GM19438 (cell line): ENCODE measurements at regions not wholly inside any gene's neighbourhood (a gene's known extent, or its start where the extent isn't known, plus 50 kb on each side); places are given as distances from the start of the nearest gene placed in this dataset.
"Not testable (repeated sequence)": the region's sequence is repeated elsewhere in the genome, so short reads cannot be mapped to it uniquely, and the experiment has no call there.

ENCODE experiments used
- ATAC-seq: cut with Tn5 transposase; IDR thresholded peaks from one replicate; pipeline ENCODE4 v1.9.1; 2021; ENCODE audit warnings: low read depth; ENCODE audit not compliant: unreplicated experiment

DNA sequence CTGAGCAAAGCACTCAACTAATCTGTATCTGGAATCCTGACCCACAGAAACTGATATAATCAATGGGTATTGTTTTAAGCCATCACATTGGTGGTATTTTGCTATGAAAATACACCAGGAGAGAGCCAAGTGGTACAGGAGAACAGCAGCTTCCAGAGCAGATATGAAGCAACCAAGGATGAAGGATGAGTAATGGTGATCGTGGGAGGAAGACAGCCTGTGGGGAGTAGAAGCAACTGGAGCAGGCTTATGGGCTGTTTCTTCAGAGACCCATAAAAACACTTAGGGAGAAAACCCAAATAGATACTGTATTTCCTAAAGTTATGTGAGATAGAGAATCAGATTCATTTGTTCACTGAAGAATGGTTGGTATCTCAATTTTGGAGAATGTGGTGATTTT lies 330.8 kb downstream of the NUP35 start:
- no peak for ATAC-seq

DNA sequence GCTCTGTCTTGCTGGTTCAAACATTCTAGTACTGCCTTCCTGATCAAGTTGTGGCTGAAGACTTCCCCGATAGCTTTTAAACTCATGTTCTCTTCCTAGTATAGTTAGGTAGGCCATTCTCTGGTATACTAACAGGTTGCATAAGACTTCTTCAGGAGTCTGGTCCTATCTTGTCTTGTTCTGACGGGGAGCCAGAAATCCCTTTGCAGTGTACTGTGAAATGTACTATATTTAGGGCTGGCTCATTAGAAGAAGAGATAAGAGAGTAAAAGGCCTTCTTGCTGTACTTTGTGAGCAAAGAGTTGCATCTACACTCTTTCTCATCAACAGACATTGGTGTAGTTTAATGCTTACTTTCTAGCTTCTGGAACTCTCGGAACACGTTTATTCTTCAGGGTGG lies 331.9 kb downstream of the NUP35 start:
- ATAC-seq = no peak

DNA sequence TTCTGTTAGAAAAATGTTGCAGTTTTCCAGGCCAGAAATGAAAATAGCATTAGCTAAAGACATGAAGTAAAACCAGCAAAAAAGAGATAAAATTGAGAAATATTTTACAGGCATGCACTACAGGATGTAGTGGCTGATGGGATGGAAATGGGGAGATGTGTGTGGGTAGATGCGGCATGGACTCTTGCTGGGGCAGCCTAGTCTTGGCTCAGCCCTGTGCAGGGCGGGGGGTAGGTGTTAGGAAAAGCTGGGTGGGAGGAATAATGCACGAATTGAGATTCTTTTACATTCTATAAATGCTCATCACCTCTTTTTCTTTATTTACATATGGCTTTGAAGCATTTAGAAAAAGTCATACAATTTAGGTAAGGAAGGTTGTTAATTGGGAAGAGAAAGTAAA lies 334.2 kb downstream of the NUP35 start:
- no peak for ATAC-seq

DNA sequence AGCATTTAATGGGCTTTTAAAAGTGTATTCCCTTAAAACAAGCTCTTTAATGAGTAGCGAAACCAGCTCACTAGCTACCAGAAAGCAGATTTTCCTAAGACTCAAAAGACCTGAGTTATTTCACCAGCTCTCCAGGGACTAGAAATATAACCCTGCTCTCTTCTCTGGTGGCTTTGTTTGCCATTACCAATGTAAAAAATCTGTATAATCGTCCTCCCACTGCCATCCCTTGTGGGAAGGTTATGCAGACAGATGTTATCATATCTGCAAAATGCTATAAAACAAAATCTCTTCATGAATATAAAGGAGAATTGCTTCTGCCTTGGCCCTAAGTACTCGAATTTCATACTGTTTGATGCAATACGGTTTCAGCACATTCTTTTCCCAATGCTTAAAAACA lies 335.2 kb downstream of the NUP35 start:
- ATAC-seq = no peak

DNA sequence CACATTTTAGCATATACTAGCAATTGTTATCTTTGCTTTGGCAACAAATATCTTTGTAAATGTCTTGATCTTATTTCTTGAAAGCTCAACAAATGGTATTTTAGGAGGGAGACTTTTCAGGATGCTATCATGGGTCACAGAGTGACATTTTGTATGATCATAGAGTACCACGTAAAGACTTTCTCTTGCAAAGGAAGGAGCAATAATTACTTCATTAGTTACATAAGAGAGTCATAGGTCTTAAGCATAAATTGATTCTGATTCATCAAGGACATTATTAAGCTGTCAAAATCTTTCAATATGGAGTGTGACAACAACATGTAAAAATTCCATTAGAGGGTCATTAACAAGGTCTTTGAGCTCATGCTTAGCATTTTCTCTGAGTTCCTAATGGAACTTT lies 339.6 kb downstream of the NUP35 start:
- ATAC-seq = no peak

DNA sequence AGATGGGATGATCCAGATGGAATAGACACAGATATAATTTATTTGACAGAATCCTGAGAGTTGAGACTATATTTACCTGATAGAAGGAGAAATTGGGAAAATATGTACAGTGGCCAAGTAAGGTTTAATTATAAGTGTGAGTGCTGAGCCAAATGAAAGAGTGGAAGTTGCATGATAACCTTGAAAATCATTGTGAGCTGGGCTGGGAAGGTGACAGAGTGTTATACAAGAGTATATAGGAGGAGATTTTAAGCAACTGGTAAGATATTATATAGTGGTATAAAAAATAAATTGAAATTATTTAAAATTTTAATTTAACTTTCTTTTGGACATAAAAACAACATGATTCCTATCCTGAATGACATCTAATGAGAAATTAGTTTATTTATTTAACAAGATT lies 340.8 kb downstream of the NUP35 start:
- no peak for ATAC-seq

DNA sequence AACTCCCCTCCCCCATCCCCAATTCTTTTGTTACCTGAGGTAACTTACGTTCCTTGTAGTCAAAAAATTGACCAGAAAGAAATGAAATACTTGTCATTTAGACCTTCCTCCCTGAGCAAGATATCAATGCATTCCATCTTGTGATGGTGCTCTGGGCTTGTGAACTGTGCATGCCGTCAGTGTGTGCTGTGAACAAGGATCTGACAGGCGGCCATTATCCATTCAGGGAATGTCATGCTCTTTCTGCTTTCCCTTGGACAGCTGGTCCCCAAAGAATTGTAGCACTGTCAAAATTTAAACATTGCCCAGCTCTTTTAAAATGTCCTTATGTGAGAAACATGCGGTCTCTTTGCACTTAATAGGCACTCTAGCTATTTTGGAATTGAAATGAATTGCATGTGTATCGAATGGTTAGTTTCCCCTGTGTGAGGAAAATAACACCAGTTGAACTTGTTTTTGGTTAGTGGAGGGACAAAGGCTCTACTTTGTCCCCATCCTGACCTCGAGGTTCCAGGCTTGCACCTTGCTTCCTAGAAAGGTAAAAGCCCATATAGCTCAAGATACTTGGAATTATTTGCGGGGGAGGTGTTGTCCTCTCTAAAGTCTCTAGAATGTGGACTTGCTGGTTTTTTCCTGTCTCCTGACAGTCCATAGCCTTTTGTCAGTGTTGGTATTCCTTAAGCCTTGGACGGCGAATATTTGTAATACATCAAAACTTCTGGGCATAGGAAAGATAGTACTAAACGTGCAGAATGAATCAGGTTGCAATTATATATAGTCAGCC lies 350.9 kb downstream of the NUP35 start:
- no peak for ATAC-seq

DNA sequence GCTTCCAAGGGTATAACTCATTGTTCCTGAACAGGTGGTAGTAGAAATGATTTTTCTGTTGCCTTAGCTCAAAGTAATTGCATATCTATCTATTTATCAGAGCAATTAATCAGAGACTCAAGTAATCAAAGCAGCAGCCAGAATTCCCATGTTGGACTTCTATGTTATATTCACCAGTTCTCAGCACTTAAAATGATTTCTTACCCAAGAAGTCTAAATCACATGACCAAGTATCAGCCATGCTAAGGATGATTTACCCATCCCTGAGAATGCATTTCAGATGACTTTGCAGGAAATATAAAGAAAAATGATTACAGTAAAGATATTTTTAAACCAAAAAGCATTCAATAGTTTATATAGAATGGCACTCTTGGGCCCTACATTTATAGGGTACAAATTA lies 352.2 kb downstream of the NUP35 start:
- ATAC-seq = no peak

DNA sequence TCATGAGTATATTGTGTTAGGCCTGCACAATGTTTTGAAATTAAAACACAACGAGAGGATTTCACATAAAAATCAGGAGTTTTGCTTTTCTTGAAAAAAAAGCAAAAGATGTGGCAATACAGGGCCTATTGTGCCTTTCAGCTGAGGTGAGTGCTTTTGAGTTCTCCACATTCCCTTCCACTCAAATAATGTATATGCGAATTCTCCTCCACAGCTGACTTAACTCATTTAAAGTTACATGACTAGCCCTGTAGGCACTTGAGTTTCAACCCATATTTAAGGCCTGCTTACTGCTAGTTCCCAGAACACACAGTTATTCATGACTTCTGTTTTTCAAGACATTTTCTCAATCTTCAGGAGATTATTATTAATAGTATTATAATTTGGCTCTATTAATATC lies 353.1 kb downstream of the NUP35 start:
- no peak for ATAC-seq

DNA sequence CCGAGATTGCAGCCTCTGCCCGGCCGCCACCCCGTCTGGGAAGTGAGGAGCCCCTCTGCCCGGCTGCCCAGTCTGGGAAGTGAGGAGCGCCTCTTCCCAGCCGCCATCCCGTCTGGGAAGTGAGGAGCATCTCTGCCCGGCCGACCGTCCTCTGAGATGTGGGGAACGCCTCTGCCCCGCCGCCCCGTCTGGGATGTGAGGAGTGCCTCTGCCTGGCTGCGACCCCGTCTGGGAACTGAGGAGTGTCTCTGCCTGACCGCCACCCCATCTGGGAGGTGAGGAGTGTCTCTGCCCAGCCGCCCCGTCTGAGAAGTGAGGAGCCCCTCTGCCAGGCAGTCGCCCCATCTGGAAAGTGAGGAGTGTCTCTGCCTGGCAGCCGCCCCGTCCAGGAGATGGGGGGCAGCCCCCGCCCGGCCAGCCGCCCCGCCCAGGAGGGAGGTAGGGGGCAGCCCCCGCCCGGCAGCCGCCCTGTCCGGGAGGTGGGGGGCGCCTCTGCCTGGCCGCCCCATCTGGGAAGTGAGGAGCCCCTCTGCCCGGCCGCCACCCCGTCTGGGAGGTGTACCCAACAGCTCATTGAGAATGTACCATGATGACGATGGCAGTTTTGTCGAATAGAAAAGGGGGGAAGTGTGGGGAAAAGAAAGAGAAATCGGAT lies 354.8 kb downstream of the NUP35 start:
- ATAC-seq = not testable (repeated sequence)

DNA sequence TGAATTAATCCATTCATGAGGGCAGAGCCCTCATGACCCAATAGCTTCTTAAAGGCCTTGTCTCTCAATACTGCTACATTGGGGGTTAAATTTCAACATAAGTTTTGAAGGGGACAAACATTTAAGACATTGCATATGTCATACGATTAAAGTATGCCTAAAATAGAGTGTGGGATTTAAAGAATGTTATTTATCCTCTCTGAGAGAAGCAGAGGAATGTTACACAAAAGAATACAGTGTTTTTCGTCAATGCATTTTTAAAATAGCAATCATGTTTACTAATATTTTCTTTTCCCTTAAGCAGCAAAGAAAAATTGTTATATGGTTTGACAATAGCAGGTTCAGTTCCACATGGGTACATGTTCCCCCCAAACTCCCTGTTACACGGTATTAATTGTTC lies 363.1 kb downstream of the NUP35 start:
- ATAC-seq = no peak

DNA sequence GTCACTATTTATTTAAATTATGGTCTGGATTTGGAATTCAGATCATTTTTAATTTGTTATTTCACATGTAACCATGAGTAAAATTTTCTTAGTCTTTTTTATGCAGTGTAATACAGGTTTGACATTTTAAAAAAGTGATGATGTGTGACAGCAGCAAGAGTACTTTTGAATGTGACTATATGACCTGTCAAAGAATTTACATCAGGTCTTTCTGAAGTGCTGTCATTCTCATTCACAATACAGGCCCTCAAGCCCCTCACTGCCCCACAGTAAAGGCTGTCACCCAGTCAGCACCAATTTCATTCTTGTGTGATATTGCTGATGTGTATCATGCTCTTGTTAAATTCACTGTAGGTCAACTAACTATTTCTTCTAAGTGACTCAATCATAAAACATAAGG lies 364.2 kb downstream of the NUP35 start:
- ATAC-seq = no peak

DNA sequence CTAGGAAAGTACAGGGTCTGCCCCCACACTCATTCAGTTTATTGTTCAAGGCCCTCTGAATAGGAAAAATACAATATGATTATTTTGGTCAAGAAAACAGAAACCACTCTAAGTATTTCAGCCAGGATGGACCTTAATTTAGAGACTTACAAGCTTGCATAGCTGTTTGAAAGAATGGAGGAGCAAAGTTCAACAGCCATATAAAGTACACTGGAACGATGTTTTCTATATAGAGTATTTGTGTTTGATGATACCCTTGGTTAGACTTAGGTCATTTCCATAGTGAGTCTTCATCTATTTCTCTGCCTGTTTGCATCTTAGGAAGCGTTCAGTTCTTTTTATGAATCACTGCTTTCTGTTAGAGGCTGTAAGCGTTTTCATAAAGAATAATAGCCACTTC lies 366.2 kb downstream of the NUP35 start:
- no peak for ATAC-seq

DNA sequence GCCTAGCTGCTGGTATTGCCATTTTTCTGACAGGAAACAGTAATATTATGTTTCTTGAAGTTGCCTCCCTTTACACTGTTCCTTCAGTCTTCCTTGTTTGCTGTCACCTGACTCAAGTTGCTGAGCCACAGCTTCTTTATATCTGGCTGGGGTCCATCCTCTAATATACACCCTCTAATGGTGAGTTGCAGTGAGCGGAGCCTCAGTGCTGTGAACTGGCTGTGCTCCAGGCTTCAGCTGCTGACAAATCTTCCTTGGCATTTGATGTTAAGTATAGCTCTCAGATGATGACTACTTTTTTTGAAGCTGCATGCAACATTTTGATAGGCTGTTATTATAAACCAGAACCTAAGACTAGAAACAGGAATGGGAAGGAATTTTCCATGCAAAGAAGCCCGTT lies 366.7 kb downstream of the NUP35 start:
- ATAC-seq = no peak

DNA sequence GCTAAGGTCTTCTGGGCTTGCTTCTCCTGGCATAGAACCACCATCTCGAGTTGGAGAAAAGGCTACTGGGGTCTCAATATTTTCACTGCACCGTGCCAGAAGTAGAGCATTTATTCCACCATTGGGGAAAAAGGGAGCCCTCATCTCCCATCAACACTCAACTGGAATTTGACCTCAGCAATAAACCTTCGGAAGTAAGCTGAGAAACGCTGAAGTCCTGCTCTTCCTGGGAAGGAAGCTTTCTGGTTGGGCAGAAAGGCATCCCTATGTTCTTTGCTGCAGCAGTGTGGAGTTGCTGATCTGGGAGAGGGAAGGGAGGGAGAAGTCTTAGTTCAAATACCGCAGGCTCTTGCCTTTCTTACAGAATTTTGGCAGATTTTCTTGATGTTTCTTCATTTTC lies 368.8 kb downstream of the NUP35 start:
- no peak for ATAC-seq

DNA sequence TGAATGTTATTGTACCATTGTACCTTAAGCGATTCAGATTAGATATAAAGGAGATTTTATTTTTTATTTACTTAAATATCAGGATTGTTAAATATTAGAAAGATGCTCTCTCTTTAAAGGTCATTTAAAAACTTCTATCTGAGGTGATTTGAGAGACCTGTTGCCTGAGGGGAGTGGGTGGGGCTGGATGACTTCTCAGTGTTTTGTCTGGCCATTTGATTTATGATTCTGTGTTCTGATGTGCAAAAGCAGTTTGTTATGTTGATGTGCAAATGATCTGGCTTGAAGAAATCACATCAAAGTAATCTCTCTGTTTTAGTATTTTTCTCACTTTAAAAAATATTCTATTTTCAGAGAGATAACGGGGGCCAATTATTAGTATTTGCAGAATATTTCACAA lies 370.8 kb downstream of the NUP35 start:
- no peak for ATAC-seq

DNA sequence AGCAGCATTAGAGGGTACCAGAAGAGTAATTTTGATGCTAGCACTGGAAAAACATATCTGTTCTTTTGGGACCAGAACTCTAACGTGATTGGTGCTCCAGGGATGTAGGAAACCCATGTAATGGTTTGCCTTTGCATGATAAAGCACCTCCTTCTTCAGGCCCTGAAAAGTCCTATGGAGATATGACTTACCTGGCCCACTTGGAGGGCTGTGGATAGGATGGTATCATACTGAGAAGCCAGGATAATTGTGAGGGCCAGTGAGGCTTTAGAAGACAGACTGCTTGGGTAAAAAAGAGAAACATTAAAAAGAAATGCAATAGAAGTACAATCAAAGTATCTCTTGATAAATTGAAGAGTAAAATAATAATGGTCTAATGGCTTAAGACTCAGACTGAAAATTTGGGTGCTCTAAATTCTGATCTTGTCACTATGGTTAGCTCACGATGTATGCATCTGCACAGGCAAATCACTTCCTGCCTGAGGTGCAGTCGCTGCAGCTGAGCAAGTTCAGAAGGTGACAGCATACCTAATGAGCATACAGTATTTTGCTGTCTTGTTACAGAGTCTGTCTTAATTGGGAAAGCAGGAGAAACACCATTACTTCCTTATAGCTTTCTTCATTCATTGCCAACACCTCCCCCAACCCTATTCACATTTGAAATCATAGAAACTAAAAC lies 371.5 kb downstream of the NUP35 start:
- peak; percentile 98 for ATAC-seq

DNA sequence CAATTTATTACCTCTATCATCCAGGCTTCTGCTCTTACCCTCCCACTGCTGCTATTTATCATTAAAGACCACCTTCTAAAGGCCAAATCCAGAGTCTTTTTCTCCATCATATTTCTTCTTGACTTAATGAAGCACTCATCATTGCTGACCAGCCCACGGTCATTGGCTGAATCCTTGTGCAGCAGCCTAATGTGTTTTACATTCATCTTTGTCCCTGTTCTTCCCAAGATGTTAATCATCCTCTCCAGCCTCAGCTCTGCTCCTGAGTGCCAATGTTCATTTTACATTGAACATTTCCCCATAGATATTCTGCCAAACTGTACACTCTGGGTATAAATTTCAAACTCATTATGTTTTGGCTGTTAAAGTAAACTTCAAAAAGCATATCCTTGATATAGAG lies 373.6 kb downstream of the NUP35 start:
- ATAC-seq = no peak

DNA sequence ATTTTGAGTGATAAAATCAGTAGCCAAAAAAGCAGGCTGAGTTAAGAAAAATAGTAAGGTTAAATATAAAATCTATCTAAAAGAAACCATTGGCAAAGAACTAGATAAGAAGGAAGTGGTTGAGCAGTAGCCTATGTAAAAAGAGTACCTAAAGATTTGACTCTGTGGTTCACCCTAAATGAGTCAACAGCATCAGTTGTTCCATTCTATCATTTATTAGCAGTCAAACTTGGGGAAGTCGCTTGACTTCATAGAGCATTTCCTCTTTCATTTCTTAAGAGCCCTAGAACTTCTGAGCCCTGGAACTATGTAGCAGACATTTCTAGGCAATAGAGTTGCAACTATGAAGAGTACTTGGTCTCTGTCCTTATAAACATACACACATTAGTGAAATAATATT lies 381.7 kb downstream of the NUP35 start:
- peak; percentile 97 for ATAC-seq

DNA sequence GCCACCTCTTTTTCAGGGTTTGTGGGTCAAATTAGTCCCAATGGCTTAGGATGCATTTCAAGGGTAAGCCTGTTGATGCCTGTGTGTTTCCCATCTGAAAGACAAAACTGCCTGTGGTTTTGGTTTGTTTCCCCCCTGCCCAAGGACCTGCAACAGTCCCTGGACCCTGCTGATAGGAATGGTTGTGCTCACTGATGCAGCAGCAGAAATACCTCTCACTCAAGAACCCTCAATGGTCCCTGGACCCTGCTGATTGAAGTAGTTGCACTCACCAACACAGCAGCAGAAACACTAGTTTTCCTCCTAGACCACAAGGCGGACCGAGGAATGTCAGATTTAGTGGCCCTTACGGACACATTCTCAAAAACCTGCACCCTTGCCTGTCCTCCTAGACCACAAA lies 386.9 kb downstream of the NUP35 start:
- ATAC-seq = no peak

DNA sequence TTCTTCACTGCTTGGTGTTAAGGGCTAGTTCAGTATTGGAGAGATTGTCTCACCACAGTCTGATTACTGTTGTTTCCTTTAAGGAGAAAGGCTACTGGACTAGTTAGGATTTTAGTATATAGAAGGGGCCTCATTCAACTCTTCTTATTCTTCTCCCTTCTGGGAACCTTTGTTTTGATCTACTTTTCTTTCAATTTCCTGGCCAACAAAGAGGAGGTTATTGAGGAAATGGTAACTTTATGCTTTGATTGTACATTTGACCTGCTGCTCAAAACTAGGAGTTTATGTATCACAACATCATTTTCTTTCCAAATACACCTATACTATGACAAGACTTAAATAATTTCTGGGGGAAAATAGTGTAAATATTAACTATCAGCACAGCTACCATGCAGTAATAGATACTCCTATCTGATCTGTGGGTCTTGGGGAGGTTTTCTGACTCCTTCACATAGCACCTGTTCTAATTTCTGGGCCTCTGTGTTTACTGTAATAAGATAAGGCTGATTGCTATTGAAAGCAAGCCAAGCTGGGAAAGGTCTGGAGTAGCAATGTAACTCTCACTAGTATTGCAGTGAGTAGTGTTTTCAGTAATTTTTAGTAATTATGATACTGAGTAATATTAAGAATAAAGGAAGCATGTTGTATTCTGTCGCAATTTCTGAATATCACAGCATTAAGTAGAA lies 395.3 kb downstream of the NUP35 start:
- no peak for ATAC-seq
